IPS-18c (cell line): ENCODE measurements at regions not wholly inside any gene's neighbourhood (a gene's known extent, or its start where the extent isn't known, plus 50 kb on each side); places are given as distances from the start of the nearest gene placed in this dataset.
"Not testable (repeated sequence)": the region's sequence is repeated elsewhere in the genome, so short reads cannot be mapped to it uniquely, and the experiment has no call there.

Experiments used
- H3K4me3 ChIP-seq: 2 replicates; pipeline ENCODE4 v1.7.0; 2013; ENCODE audit warnings: low read depth, mild to moderate bottlenecking, low read length, moderate library complexity; ENCODE audit not compliant: insufficient read depth
- H3K9me3 ChIP-seq: one replicate; pipeline ENCODE4 v1.6.1; 2013; ENCODE audit warnings: mild to moderate bottlenecking, low read length, moderate library complexity; ENCODE audit not compliant: control insufficient read depth, insufficient read depth

GRCh38 chr1:58190267-58190988, 356.1 kb downstream of the OMA1 start:
- Histone ChIP-seq H3K9me3 (no peaks in the 10 kb centered on the region), H3K4me3 (no peak overlapping the region)

- Histone ChIP-seq H3K9me3 (no peaks in the 10 kb centered on the region), H3K4me3 (no peak overlapping the region)
These were observed 357.1 kb downstream of the OMA1 start for GRCh38 chr1:58189453-58189852.

- H3K9me3 ChIP-seq, result peaks cover 2% of the 10 kb centered on the region
- H3K4me3 ChIP-seq, result no peak overlapping the region
These were observed 363.2 kb downstream of the OMA1 start for GRCh38 chr1:58183286-58183685.

DNA sequence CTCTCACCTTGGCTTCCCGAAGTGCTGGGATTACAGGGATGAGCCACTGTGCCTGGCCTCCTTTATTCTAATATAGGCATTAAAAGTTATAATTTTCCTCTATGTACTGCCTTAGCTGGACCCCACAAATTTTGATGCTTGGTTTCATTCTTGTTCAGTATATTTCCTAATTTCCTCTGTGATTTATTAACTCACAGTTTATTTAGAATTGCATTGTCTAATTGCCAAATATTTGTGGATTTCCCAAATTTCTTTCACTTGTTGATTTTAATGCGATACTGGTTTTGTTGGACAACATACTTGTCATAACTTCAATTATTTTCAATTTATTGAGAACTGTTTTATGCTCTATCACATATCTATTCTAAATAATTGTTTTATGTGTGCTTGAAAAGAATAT, 366.0 kb downstream of the OMA1 start:
- Histone ChIP-seq H3K9me3 (peaks cover 2% of the 10 kb centered on the region), H3K4me3 (no peak overlapping the region)

GRCh38 chr1:58169160-58169559, 377.4 kb downstream of the OMA1 start:
- not testable (repeated sequence) for H3K4me3 ChIP-seq, H3K9me3 ChIP-seq

GRCh38 chr1:58167131-58167530, 379.4 kb downstream of the OMA1 start:
- not testable (repeated sequence) for H3K4me3 ChIP-seq, H3K9me3 ChIP-seq

DNA sequence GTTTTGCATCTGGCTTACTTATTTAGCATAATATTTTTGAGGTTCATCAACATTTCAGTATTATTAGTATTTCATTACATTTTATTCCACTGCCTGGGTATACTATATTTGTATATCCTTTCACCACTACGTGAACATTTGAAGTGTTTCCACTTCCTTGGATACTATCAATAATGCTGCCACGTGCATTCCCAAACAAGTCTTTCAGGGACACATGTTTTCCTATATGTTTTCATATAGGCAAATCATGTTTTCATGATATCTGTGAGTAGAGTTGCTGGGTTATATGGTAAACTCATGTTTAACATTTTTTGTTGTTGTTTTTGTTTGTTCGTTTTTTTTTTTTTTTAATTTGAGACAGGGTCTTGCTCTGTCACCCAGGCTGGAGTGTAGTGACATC, 380.1 kb downstream of the OMA1 start:
- peaks cover 2% of the 10 kb centered on the region for H3K9me3 ChIP-seq
- H3K4me3 ChIP-seq, result no peak overlapping the region

DNA sequence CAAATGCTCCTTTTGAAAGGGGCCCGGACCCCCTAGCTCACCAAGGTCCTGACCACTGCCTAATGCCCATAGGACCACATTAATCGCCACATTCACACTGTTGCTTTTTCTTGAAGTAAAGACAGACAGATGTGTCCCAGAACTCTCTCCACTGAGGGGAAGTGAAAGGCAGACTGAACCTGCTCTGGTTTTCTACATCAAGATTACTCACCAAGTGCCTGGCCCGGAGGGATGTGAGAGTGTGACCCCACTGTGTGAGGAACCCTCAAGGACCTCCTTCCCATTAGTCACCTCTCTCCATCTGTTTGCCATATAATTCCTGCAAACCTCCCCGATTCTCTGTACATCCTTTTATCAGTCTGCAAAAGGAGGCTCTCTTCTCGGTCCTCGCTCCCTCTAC, 381.5 kb downstream of the OMA1 start:
- Histone ChIP-seq H3K9me3 (no peaks in the 10 kb centered on the region), H3K4me3 (no peak overlapping the region)

- no peaks in the 10 kb centered on the region for H3K9me3 ChIP-seq
- no peak overlapping the region for H3K4me3 ChIP-seq
These were observed 383.5 kb downstream of the OMA1 start for GRCh38 chr1:58162952-58163550.

DNA sequence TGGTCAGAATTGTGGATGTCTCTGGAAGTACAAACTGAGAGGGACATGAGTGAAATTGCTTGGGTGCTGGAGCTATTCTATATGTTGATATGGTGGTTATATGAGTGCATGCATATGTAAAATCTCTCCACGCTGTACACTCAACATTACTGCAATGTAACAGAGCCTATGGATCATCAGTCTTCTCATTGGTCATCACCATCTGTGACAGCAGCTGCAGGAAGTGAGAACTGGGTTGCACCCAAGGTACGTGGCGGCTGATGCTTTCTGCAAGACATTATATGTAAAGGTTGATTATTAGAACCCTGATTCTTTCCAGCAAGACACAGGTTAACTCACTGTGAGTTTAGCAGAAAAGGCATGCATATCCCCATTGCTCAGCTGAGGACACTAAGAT, 387.1 kb downstream of the OMA1 start:
- Histone ChIP-seq H3K9me3 (no peaks in the 10 kb centered on the region), H3K4me3 (no peak overlapping the region)

GRCh38 chr1:58158506-58159433, 387.8 kb downstream of the OMA1 start:
- Histone ChIP-seq H3K9me3 (no peaks in the 10 kb centered on the region), H3K4me3 (no peak overlapping the region)

DNA sequence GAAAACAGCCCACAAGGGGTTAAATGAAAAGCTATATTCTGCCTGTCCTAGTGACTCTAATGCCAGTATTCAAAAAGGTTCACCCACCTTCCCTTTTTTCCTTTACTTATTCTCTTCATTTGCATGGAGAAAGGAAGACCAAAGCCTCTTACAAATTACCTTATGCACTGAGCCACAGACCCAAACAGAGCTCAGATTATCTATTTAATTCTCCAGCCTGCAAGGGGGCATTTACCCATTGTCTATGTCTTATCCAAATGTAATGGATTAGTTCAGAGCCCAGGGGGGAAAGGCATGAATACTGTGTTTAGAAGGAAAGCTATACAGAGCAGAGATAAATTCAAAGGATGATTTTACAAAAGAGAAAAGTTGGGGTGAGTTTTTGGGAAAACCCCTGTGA, 388.5 kb downstream of the OMA1 start:
- H3K4me3 ChIP-seq, result no peak overlapping the region
- H3K9me3 ChIP-seq, result no peaks in the 10 kb centered on the region

GRCh38 chr1:58157256-58157655, 389.3 kb downstream of the OMA1 start:
- H3K4me3 ChIP-seq, result no peak overlapping the region
- H3K9me3 ChIP-seq, result no peaks in the 10 kb centered on the region

- Histone ChIP-seq H3K4me3 (no peak overlapping the region), H3K9me3 (no peaks in the 10 kb centered on the region)
These were observed 389.7 kb downstream of the OMA1 start for GRCh38 chr1:58156831-58157230.

- H3K4me3 ChIP-seq, result no peak overlapping the region
These were observed 390.4 kb downstream of the OMA1 start for GRCh38 chr1:58156124-58156468.

GRCh38 chr1:58155418-58156123, 391.0 kb downstream of the OMA1 start:
- Histone ChIP-seq H3K4me3 (no peak overlapping the region), H3K9me3 (no peaks in the 10 kb centered on the region)

More at GRCh38 chr1:58156124-58156468, 390.4 kb downstream of the OMA1 start:
- no peaks in the 10 kb centered on the region for H3K9me3 ChIP-seq

- Histone ChIP-seq H3K9me3 (no peaks in the 10 kb centered on the region), H3K4me3 (no peak overlapping the region)
These were observed 392.3 kb downstream of the OMA1 start for GRCh38 chr1:58154256-58154655.
